GM21367 (cell line): ENCODE measurements at regions not wholly inside any gene's neighbourhood (a gene's known extent, or its start where the extent isn't known, plus 50 kb on each side); places are given as distances from the start of the nearest gene placed in this dataset.
"Not testable (repeated sequence)": the region's sequence is repeated elsewhere in the genome, so short reads cannot be mapped to it uniquely, and the experiment has no call there.

ENCODE experiments used
- ATAC-seq: cut with Tn5 transposase; IDR thresholded peaks from one replicate; pipeline ENCODE4 v1.9.1; 2021; ENCODE audit not compliant: unreplicated experiment

GRCh38 chr10:131821378-131822012, 79.3 kb upstream of the PPP2R2D start:
- no peak for ATAC-seq

GRCh38 chr10:131822013-131822691, 78.7 kb upstream of the PPP2R2D start:
- no peak for ATAC-seq

- no peak for ATAC-seq
These were observed 78.0 kb upstream of the PPP2R2D start for GRCh38 chr10:131822692-131823245.

GRCh38 chr10:131823601-131824099, 77.2 kb upstream of the PPP2R2D start:
- not testable (repeated sequence) for ATAC-seq

- ATAC-seq = no peak
These were observed 76.2 kb upstream of the PPP2R2D start for GRCh38 chr10:131824371-131825149.

GRCh38 chr10:131825150-131825848, 75.5 kb upstream of the PPP2R2D start:
- no peak for ATAC-seq

GRCh38 chr10:131825960-131826650, 74.7 kb upstream of the PPP2R2D start:
- no peak for ATAC-seq

- no peak for ATAC-seq
These were observed 71.5 kb upstream of the PPP2R2D start for GRCh38 chr10:131829156-131829930.

- no peak for ATAC-seq
These were observed 70.2 kb upstream of the PPP2R2D start for GRCh38 chr10:131830446-131831130.

GRCh38 chr10:131831561-131831960, 69.2 kb upstream of the PPP2R2D start:
- no peak for ATAC-seq

GRCh38 chr10:131832056-131832685, 68.6 kb upstream of the PPP2R2D start:
- ATAC-seq = no peak

- no peak for ATAC-seq
These were observed 67.8 kb upstream of the PPP2R2D start for GRCh38 chr10:131833013-131833412.

GRCh38 chr10:131833446-131834080, 67.2 kb upstream of the PPP2R2D start:
- ATAC-seq = no peak

GRCh38 chr10:131834152-131834810, 66.5 kb upstream of the PPP2R2D start:
- no peak for ATAC-seq

GRCh38 chr10:131838966-131839742, 61.7 kb upstream of the PPP2R2D start:
- ATAC-seq = no peak

GRCh38 chr10:131839880-131840787, 60.7 kb upstream of the PPP2R2D start:
- not testable (repeated sequence) for ATAC-seq
